HK-2 (cell line): ENCODE measurements at regions not wholly inside any gene's neighbourhood (a gene's known extent, or its start where the extent isn't known, plus 50 kb on each side); places are given as distances from the start of the nearest gene placed in this dataset.

ENCODE experiments used
- DNase-seq: peaks from one replicate; pipeline ENCODE4 v3.0.0-alpha.2; 2018; ENCODE audit not compliant: unreplicated experiment

DNA sequence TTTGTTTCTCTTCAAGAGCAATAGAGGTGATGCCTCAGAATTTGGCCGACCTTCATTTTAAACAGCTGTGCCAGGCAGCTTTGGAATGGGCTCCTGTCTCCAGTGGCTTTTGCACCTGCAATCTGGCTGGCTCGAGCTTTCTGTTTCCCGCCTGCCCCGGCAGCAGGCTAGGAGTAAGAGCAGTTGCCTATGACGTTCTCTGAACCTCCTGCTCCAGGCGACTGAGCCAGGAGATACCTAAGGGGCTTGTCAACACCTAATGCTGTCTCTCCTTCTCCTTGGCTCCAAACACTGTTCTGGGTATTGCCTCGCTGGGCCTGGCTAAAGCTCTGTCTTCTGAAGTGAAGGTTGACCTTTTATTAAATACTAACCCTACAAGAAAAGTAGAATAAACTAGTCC lies 229.9 kb downstream of the LRRN1 start:
- no peak for DNase-seq

DNA sequence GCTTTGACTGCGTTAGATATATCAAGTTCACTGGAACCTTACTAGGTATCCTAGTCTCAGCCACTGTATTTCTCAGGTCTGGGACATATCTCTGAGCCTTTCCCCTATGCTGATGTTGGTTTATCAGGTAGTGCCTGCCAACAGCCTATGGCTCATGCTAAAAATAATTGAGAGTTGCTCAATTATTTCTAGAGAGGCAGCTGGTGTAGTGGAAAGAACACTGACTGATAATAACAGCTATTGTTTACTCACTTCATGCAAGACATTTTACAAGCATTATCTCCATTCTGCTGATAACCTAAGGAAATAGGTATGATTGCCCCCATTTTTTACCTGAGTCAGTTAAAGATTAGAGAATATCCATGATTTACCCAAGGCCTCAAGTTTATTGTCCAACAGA lies 231.4 kb downstream of the LRRN1 start:
- DNase-seq, result no peak

DNA sequence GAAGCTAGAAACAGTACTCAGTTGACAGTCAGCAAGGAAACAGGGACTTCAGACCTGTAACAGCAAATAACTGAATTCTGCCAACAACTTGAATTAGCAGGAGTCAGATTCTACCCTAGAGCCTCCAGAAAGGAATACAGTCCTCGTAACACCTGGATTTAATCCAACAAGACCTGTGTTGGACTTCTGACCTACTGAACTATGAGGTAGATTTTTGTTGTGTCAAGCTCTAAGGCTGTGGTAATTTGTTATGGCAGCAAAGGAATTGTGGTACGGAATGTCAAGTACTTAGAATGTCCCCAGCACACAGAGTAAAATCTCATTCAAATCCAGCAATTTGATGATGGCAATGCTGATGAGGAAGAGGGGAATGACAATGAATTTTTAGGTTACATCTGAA lies 234.1 kb downstream of the LRRN1 start:
- DNase-seq, result no peak

DNA sequence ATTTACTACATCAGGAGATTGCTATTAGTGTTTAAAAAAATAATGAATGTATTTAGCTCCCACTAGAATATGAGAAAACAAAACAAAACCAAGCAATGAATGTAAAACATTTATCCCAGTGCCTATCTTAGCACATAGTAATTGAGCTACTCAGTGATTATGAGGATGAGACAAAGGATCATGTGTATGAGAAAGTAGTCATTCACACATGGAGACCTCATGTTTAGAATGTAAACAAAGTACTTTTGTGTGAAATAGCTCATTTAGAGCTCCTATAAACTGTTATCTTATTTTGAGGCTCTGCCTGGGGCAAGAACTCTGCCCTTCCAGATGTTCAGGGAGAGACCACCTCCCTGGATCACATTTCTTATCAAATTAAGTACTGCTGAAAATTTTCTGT lies 236.8 kb downstream of the LRRN1 start:
- no peak for DNase-seq

DNA sequence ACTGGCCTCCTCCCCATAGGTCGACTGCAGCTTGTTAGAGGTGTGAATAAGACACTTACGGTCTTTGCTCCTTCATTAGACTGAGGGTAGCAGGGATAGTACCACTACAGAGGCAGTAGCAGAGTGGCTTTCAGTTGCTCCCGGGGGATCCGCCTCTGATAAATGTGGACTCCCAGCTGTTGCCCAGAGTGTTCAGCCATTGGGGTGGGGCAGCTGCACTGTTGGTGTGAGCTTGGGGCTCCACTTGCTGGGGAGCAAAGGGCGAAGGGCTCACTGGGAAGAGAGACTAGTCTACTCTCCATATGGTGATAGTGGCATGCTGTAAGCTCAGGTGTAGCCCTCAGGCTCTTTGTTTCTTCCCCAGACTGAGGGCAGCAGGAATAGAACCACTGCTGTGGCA lies 239.1 kb downstream of the LRRN1 start:
- DNase-seq, result no peak

DNA sequence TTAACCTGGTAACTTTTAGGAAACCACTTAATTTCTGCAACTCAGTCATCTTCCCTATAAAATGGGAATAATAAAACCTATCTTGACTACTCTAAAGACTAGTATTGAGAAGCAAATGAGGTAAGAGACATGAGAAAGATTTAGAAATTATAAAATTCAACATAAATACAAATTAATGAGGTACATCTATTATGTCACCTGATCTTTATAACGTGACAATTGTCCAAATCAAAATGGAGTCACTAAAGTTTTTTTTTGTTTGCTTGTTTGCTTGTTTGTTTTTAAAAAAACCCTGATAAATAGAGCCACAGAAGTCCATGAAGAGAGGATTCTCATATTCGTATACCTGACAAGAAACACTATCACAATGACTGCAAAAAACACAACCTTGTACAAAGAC lies 242.8 kb downstream of the LRRN1 start:
- DNase-seq, result no peak

DNA sequence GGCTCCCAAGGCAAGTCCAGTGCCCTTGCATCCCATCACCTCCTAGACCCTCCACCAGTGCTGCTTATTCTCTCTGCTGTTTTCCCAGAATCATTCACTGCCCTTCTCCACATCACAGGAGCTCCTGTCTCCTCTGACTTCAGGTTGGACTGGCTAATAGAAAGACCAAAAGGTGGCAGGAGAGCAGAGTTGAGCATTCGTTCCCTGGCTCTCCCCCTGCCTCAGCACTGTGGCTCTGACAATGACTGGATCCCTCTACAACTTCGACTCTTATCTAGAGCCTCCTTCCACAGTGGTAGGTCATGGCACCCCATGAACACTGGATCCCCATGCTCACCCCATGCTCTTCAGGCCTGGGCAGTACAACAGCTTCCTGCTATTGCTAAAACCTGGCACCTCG lies 243.6 kb downstream of the LRRN1 start:
- no peak for DNase-seq

- DNase-seq, result no peak
Measured at GRCh38 chr3:4043867-4044575, 244.8 kb downstream of the LRRN1 start.

DNA sequence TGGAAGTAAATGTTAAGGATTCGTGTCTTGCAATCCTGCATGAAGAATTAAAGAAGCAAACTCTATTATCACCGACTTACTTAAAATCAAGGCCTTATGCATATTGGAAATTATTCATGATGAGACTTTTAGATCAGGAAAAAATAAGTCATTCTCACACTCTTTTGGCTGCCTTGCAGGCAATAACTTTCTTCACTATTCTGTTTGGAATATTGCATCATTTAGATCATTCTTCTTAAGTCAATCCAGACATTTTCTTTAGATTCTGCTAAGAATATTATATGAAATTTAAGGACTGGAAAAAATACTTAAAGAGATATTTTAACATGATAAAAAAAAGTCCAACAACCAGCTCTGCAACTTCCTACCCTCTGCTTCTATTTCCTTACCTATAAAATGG lies 245.4 kb downstream of the LRRN1 start:
- DNase-seq, result no peak

DNA sequence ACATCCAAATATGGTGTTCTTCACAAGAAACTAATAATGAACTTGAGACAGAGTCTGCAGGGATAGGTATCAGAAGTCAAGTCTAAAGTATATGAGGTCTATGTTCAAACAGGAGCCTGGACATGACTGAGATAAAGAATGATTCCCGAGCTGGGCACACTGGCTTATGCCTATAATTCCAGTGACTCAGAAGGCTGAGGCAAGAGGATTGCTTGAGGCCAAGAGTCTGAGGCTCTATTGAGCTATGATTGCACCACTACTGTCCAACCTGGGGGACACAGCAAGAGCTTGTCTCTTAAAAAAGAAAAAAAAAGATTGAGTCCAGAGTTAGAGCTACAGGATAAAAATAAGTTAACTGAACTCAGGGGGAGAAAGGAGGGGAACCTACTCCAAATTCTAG lies 246.5 kb downstream of the LRRN1 start:
- no peak for DNase-seq

DNA sequence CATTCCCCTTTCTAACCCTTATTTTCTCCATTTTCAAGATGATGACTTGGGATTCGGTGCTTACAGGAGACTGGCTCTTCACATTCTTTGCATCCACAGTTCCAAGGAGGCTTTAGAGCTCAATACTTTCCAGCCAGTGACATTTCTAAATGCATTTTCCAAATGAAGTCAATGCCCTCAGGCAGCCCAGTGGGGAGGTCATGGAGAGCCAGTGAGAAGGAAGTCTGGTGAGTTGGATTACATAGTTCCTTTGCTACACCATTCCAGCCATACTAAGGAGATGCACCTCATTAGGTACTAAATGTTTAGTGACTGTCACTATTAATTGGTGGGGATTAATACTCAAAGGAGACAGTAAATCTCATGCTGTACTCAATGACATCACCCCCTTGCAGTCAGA lies 248.1 kb downstream of the LRRN1 start:
- no peak for DNase-seq

DNA sequence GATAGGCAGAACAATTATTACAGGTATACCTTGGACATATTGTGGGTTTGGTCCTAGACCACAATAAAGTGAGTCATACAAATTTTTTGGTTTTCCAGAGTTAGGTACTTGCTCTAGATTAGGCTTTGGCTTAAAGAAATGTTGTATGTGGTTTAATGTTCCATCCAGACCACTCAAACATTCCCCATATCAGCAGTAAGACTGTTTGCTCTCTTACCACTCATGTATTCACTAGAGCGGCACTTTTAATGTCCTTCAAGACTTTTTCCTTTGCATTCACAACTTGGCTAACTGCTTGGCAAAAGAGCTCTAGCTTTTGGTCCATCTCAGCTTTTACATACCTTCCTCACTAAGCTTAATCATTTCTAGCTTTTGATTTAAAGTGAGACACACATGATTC lies 250.5 kb upstream of the SETMAR start:
- DNase-seq, result no peak

DNA sequence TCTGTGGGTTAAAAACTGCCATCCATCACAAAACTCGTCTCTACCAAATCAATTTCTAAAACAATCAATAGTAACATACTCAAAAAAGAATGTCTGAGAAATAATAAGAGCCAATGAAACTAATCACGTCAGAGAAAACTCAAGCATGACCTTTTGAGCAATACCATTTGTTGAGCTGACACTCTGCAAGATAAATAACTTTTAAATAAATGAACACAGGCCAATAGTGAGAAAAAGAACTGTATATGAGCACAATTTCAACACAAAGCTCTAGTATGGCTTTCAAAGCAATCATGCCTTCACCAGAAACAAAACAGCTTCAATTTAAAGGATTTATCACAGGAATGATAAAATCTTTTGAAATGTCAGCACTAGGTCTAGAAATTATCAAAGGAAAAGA lies 249.2 kb upstream of the SETMAR start:
- DNase-seq, result no peak

DNA sequence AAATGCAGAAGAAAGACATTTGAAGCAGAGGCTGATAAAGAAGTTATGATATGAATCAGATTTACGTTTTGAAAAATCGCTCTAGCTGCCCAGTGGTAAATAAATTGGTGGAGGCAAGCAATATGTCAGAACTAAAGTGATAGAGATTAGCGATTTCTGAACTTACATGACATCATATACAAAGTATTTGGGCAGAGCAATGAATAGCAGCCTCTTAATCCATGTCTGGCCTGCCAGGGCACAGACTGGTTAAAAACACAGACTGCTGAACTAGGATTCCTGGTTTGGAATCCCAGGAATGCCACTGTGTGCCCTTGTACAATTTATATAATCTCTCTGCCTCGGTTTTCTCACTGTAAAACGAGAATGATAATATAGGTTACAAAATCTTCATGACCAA lies 243.1 kb upstream of the SETMAR start:
- DNase-seq, result peak; percentile 16

DNA sequence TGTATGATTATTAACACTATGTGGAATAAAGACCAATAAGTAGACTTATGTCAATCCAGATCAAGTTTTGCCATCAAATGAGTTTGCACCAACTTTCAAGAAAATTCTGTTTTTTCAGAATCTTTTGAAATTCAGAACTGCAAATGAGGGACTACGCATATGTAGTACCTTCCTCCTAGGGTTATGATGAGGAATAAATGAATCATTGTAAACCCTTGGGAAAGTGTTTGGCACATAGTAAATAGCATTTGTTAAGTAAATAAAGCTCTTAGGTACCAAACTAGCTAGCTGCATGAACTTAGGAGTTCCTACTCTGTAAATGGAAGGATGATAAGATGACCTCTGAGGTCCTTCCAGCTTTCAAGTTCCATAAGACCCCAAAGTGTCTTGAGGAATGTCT lies 242.6 kb upstream of the SETMAR start:
- DNase-seq, result no peak

- DNase-seq, result no peak
Measured at GRCh38 chr3:4061195-4061594, 242.0 kb upstream of the SETMAR start.

- no peak for DNase-seq
Measured at GRCh38 chr3:4061783-4062360, 241.3 kb upstream of the SETMAR start.

GRCh38 chr3:4062621-4063020 lies 240.5 kb upstream of the SETMAR start:
- DNase-seq, result no peak

- no peak for DNase-seq
Measured at GRCh38 chr3:4063916-4064574, 239.1 kb upstream of the SETMAR start.

DNA sequence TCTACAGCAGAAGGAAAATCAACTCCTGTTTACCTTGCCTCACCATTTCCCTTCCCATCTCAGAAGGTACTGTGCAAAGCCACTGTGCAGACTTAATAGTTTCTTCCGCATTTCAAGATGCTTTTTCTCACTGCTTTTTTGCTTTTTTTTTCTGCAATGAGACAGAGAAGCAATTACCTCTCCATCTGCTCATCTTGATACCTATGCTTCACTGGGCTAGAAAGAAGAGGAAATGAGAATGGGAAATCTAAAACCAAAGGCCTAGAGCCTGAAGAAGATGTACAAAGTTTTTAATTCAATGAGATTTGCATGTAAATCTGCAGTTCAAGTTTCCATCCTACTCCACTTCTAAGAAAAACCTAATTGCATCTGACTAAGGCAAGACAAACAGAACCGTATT lies 238.1 kb upstream of the SETMAR start:
- no peak for DNase-seq

DNA sequence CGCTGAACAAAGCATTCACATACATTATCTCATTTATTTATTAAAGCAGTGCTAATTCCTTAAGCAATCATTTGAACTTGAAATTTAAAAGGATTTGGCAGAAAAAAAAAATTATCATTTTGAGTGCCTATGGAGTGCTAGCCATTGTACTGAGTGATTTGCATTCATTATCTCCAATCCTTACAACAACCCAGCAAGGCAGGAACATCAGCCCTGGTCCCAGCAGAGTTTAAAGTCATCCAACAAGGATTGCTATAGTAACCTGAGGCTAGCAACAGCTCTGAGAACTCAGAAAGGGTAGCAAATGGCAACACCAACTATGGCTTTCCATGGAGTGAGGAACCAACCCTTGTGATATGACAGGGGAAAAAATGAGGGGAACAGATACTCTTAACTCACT lies 237.6 kb upstream of the SETMAR start:
- no peak for DNase-seq

DNA sequence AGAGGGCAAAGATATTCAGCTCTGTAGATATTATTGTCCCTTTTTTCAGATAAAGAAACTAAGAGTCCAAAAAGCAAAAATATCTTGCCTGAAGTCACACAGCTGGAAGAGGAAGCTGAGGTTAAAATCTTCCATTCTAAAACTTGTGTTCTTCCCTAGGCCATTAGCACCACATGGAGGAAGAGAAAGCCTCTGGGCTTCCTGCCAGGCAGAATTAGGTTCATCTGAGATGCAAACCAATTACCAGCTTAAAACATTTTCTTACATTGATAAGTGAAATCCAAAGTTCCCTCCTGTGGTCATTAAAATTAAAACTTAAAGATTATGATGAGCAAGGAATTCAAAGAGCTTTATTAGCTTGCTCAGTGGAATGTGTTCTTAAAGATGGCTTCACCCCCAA lies 235.3 kb upstream of the SETMAR start:
- no peak for DNase-seq

- DNase-seq, result no peak
Measured at GRCh38 chr3:4069796-4070195, 233.4 kb upstream of the SETMAR start.
